Osteocyte (in vitro differentiated cells): ENCODE measurements at regions not wholly inside any gene's neighbourhood (a gene's known extent, or its start where the extent isn't known, plus 50 kb on each side); places are given as distances from the start of the nearest gene placed in this dataset.

Experiments
- DNase-seq: peaks from one replicate; pipeline ENCODE4 v3.0.0; 2021; ENCODE audit warnings: mixed read lengths; ENCODE audit not compliant: unreplicated experiment; ENCODE audit errors: extremely low spot score
- H3K27ac Mint-ChIP-seq: one replicate; pipeline ENCODE4 v1.8.0; 2021; ENCODE audit warnings: mild to moderate bottlenecking, mixed read lengths; ENCODE audit not compliant: unreplicated experiment
- H3K27me3 Mint-ChIP-seq: one replicate; pipeline ENCODE4 v1.8.0; 2021; ENCODE audit warnings: mixed read lengths; ENCODE audit not compliant: unreplicated experiment
- H3K36me3 Mint-ChIP-seq: one replicate; pipeline ENCODE4 v1.8.0; 2021; ENCODE audit warnings: mixed read lengths; ENCODE audit not compliant: unreplicated experiment
- H3K4me1 Mint-ChIP-seq: one replicate; pipeline ENCODE4 v1.8.0; 2021; ENCODE audit warnings: mixed read lengths; ENCODE audit not compliant: unreplicated experiment
- H3K4me3 Mint-ChIP-seq: one replicate; pipeline ENCODE4 v1.8.0; 2021; ENCODE audit warnings: mild to moderate bottlenecking, moderate library complexity, mixed read lengths; ENCODE audit not compliant: unreplicated experiment
- H3K9me3 Mint-ChIP-seq: one replicate; pipeline ENCODE4 v1.8.0; 2021; ENCODE audit warnings: mixed read lengths; ENCODE audit not compliant: unreplicated experiment
- TF ChIP-seq, protein P1 (sequence below): fragments of 200-600 bp; sonication (generic); IDR thresholded peaks from 2 replicates; pipeline ENCODE4 v1.5.0; 2021; ENCODE audit warnings: antibody characterized with exemption, mild to moderate bottlenecking, moderate library complexity

DNA sequence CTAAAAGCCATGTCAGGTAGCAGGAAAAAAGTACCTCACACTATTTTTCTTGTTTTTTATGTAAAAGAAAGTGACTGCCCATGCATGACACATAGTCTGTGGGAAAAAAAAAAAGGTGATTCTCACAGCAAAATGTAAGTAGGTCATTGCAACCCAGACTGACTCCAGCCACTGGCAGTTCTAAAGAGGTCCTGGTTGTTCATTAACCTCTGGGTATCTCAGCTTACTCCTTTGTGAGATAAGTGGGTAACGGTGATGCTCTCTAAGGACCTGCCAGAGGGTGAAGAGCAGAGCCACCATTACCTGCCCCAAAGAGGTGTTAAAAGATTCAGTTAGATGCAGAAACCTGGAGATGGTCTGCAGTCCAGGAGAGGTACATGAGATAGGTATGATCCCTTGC lies 531.9 kb downstream of the GRIN2A start:
- Mint-ChIP-seq H3K4me3 (no peak overlapping the region), H3K4me1 (no peaks in the 10 kb centered on the region), H3K36me3 (no peaks in the 10 kb centered on the region), H3K9me3 (peaks cover 3% of the 10 kb centered on the region), H3K27ac (no peak overlapping the region), H3K27me3 (no peaks in the 10 kb centered on the region)
- no peak for DNase-seq
- TF ChIP-seq, protein P1, sequence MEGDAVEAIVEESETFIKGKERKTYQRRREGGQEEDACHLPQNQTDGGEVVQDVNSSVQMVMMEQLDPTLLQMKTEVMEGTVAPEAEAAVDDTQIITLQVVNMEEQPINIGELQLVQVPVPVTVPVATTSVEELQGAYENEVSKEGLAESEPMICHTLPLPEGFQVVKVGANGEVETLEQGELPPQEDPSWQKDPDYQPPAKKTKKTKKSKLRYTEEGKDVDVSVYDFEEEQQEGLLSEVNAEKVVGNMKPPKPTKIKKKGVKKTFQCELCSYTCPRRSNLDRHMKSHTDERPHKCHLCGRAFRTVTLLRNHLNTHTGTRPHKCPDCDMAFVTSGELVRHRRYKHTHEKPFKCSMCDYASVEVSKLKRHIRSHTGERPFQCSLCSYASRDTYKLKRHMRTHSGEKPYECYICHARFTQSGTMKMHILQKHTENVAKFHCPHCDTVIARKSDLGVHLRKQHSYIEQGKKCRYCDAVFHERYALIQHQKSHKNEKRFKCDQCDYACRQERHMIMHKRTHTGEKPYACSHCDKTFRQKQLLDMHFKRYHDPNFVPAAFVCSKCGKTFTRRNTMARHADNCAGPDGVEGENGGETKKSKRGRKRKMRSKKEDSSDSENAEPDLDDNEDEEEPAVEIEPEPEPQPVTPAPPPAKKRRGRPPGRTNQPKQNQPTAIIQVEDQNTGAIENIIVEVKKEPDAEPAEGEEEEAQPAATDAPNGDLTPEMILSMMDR, result no peak

DNA sequence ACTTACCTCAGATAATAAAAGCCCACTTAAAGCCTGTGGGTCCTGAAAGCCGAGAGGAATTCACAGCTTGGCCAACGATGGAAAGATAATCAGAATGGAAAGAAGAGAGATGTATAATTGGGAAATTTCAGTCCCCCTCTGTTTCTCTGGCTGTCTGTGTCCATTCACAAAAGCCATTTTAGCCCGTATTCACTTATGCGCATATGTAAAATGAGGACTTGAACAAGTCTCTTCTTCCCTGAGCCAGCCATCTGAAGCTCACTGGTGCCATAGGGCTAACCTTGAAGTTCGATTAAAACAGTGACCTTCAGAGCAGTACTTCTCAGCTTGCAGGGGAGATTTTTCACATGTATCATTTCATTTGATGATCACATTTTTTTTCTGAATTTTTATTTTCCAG lies 527.2 kb downstream of the GRIN2A start:
- Mint-ChIP-seq H3K4me3 (no peak overlapping the region), H3K9me3 (peaks cover 8% of the 10 kb centered on the region), H3K36me3 (no peaks in the 10 kb centered on the region), H3K27ac (no peak overlapping the region), H3K4me1 (no peaks in the 10 kb centered on the region), H3K27me3 (no peaks in the 10 kb centered on the region)
- no peak for DNase-seq
- TF ChIP-seq, protein P1, result no peak

DNA sequence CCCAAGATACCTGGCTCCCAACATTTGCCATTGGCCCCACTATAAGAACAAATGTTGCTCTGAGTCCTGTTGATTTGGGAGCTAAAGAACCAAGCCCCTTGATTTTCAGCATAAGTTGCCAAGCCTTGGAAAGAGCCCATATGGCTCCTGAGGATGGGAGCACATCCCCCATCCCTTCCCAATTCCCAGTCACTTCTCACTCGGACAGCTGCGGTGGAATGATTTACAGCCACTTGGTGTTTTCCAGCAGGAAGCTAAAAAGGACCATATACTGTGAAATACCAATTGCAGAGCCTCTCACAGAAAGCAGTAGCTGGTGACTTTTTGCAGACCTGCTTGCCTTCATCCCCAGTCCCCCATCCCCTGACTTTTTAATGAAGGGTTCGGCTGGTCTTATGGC lies 524.6 kb downstream of the GRIN2A start:
- DNase-seq, result no peak
- TF ChIP-seq, protein P1, result no peak
- H3K27ac Mint-ChIP-seq, result no peak overlapping the region
- no peak overlapping the region for H3K4me3 Mint-ChIP-seq
- H3K4me1 Mint-ChIP-seq, result no peaks in the 10 kb centered on the region
- H3K36me3 Mint-ChIP-seq, result no peaks in the 10 kb centered on the region
- H3K27me3 Mint-ChIP-seq, result no peaks in the 10 kb centered on the region
- peaks cover 14% of the 10 kb centered on the region for H3K9me3 Mint-ChIP-seq

DNA sequence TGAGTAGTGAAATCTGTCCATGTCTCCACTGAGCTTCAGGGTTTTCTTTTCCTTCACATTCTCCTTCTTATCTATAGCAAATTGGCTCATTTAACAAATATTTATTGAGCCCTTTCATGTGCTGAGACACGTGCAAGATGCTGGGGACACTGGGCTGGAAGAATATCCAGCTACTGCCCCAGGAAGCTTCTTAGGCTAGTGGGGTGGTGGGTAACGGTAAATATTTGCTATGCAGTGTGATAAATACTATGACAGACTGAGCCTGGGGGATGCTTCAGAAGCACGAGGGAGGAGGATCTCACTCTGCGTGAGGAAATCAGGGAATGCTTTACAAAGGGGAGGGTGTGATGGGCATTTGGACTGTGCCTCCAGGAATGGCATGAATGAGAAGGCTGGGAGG lies 524.1 kb downstream of the GRIN2A start:
- no peaks in the 10 kb centered on the region for H3K36me3 Mint-ChIP-seq
- H3K9me3 Mint-ChIP-seq, result peaks cover 13% of the 10 kb centered on the region
- no peak for DNase-seq
- no peaks in the 10 kb centered on the region for H3K4me1 Mint-ChIP-seq
- no peaks in the 10 kb centered on the region for H3K27me3 Mint-ChIP-seq
- TF ChIP-seq, protein P1, result no peak
- no peak overlapping the region for H3K4me3 Mint-ChIP-seq
- H3K27ac Mint-ChIP-seq, result no peak overlapping the region

DNA sequence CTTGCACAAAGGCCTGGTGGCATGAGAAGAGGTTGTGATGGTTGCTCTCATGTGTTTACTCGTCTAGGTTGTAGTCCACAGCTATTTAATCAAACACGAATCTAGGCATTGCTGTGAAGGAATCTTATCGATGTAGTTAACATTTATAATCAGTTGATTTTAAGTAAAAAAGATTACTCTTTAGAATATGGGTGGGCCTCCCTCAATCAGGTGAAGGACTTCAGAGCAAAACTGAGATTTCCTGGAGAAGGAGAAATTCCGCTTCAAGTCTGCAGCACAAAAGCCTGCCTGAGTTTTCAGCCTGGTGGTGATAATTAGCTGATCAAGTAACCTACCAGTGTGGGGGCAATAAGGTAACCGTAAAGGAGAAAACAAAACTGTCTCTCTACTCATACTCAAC lies 523.6 kb downstream of the GRIN2A start:
- Mint-ChIP-seq H3K36me3 (no peaks in the 10 kb centered on the region), H3K27ac (no peak overlapping the region), H3K4me3 (no peak overlapping the region), H3K9me3 (peaks cover 13% of the 10 kb centered on the region), H3K4me1 (no peaks in the 10 kb centered on the region), H3K27me3 (no peaks in the 10 kb centered on the region)
- TF ChIP-seq, protein P1, result no peak
- DNase-seq, result no peak
